Right atrium auricular region (tissue), 2 donors: ENCODE measurements at regions not wholly inside any gene's neighbourhood (a gene's known extent, or its start where the extent isn't known, plus 50 kb on each side); places are given as distances from the start of the nearest gene placed in this dataset.

ENCODE experiments used
- DNase-seq: peaks from one replicate; pipeline ENCODE4 v3.0.0-alpha.2; 2019; ENCODE audit warnings: low spot score
- H3K27ac ChIP-seq, 2 donors: fragments of 200-600 bp; sonication (generic); 1 replicate in 1 of 2; 2 replicates in 1 of 2; pipeline ENCODE4 v1.5.1; 2016 to 2019
- H3K27me3 ChIP-seq, 2 donors: fragments of 200-600 bp; sonication (generic); one replicate each; pipeline versions ENCODE4 v1.5.1 to v1.6.0; 2017 to 2019
- H3K36me3 ChIP-seq: fragments of 200-600 bp; sonication (generic); one replicate; pipeline ENCODE4 v1.5.1; 2016
- H3K4me1 ChIP-seq, 2 donors: fragments of 200-600 bp; sonication (generic); one replicate each; pipeline versions ENCODE4 v1.5.1 to v1.6.0; 2017 to 2019
- H3K4me3 ChIP-seq, 2 donors: fragments of 200-600 bp; sonication (generic); 1 replicate in 1 of 2; 2 replicates in 1 of 2; pipeline ENCODE4 v1.5.1; 2017 to 2019; ENCODE audit warnings: mild to moderate bottlenecking in 1 of 2, moderate library complexity in 1 of 2
- H3K9me3 ChIP-seq, 2 donors: fragments of 200-600 bp; sonication (generic); one replicate each; pipeline ENCODE4 v1.5.1; 2019
- TF ChIP-seq, protein P1 (sequence below), 2 donors: fragments of 200-600 bp; sonication (generic); IDR thresholded peaks; one replicate each; pipeline ENCODE4 v1.5.1; 2019; ENCODE audit warnings: antibody characterized with exemption in 2 of 2

DNA sequence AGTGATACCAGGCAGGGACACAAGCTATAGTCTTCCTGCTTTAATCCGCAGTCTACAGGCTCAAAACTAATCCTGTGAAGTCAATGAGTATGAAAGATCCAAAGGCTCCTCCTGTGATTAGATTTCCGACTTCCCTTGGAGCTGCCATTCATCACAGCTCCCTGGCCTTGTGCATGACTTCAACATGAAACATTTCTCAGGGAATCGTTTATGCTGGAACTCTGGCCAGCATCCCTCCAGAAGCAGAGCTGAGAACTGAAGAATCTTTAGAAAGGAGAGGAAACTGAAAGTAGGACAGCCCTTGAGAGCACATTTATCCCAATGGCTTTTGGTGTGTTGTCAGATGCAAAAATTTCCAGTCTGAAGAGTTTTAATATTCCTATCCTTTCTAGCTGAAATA is 84.3 kb upstream of the SESTD1 start:
- DNase-seq: no peak
- TF ChIP-seq, protein P1, sequence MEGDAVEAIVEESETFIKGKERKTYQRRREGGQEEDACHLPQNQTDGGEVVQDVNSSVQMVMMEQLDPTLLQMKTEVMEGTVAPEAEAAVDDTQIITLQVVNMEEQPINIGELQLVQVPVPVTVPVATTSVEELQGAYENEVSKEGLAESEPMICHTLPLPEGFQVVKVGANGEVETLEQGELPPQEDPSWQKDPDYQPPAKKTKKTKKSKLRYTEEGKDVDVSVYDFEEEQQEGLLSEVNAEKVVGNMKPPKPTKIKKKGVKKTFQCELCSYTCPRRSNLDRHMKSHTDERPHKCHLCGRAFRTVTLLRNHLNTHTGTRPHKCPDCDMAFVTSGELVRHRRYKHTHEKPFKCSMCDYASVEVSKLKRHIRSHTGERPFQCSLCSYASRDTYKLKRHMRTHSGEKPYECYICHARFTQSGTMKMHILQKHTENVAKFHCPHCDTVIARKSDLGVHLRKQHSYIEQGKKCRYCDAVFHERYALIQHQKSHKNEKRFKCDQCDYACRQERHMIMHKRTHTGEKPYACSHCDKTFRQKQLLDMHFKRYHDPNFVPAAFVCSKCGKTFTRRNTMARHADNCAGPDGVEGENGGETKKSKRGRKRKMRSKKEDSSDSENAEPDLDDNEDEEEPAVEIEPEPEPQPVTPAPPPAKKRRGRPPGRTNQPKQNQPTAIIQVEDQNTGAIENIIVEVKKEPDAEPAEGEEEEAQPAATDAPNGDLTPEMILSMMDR (IDR thresholded peaks at IDR 0.05): no peak
- Histone ChIP-seq H3K36me3 (no peaks in the 10 kb centered on the region), H3K27me3 (no peaks in the 10 kb centered on the region), H3K27ac (no peak overlapping the region), H3K4me3 (no peak overlapping the region), H3K9me3 (no peaks in the 10 kb centered on the region), H3K4me1 (peaks cover 0 to 4% of the 10 kb centered on the region in 2 donors)

DNA sequence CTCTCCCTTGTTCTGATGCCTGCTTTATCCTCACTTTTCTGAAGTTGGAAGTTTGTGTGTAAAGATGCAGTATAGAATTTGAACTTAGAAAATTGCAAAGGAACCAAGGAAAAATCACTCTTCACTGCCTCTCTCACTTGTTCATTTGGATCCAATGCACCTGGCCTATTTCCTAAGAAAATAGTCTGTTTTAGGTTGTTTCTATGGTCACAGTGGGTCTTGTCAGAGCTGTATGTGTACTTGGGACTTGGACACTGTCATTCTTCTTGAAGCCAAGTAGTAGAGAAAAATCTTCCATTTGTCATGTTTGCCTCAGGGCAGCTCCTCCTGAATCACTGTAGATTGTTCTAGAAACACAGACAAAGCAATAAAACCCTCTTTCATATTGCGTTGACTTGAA is 80.3 kb upstream of the SESTD1 start:
- H3K4me3 ChIP-seq: no peak overlapping the region
- H3K9me3 ChIP-seq: no peaks in the 10 kb centered on the region
- H3K4me1 ChIP-seq: peaks cover 0 to 6% of the 10 kb centered on the region in 2 donors
- H3K36me3 ChIP-seq: no peaks in the 10 kb centered on the region
- no peak for DNase-seq
- H3K27me3 ChIP-seq: no peaks in the 10 kb centered on the region
- TF ChIP-seq, protein P1 (IDR thresholded peaks at IDR 0.05): no peak
- peak overlapping the region; percentile 57 to 61 for H3K27ac ChIP-seq

DNA sequence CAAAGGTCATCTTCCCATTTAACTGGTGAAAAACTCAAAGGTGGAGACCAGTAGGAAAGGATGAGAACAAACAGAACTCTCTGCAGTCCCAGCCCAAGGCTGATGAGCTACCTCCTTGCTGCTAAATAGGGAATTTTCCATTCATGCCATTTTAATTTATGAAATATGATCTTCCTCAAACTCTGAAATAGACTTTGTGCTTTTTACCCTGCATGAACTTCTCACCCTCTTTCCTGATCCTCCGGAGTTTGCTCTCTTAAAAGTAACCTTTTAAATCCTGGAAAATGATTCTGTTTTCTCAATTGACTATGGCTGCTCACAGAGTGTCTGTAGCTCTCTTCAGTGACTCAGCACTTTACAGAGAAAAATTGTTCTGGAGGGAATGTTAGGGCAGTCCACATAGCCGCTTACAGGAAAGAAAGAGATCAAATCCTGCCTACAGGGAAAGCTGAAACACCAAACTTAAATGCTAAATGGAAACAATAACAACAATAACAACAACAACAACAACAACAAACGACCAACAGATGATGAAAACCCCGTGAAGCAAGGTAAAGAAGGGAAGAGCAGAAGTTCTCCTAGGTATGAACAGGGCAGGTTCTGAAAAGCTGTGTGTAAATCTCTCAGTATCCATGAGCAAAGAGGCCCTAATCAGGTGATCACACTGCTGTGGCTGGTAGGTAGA is 79.8 kb upstream of the SESTD1 start:
- H3K36me3 ChIP-seq: no peaks in the 10 kb centered on the region
- TF ChIP-seq, protein P1 (IDR thresholded peaks at IDR 0.05): no peak
- H3K4me1 ChIP-seq: peaks cover 0 to 6% of the 10 kb centered on the region in 2 donors
- no peaks in the 10 kb centered on the region for H3K27me3 ChIP-seq
- DNase-seq: no peak
- H3K27ac ChIP-seq: peak overlapping the region; percentile 57 to 61
- no peaks in the 10 kb centered on the region for H3K9me3 ChIP-seq
- H3K4me3 ChIP-seq: no peak overlapping the region

DNA sequence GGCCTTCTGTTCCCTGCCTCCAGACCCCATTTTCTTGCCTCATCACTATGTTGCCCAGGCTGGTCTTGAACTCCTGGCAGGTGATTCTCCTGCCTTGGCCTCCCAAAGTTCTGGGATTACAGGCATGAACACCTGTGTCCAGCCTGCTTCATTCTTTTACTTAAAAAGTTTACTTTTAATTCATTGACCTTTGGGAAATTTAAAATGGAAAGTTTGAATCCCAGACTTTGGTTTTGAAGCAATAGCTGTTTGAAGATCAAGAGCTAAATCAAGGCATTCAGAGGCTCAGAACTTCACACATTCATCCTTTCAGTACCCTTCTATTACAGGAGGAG is 79.3 kb upstream of the SESTD1 start:
- Histone ChIP-seq H3K4me1 (peaks cover 0 to 6% of the 10 kb centered on the region in 2 donors), H3K9me3 (no peaks in the 10 kb centered on the region)
- TF ChIP-seq, protein P1 (IDR thresholded peaks at IDR 0.05): no peak

DNA sequence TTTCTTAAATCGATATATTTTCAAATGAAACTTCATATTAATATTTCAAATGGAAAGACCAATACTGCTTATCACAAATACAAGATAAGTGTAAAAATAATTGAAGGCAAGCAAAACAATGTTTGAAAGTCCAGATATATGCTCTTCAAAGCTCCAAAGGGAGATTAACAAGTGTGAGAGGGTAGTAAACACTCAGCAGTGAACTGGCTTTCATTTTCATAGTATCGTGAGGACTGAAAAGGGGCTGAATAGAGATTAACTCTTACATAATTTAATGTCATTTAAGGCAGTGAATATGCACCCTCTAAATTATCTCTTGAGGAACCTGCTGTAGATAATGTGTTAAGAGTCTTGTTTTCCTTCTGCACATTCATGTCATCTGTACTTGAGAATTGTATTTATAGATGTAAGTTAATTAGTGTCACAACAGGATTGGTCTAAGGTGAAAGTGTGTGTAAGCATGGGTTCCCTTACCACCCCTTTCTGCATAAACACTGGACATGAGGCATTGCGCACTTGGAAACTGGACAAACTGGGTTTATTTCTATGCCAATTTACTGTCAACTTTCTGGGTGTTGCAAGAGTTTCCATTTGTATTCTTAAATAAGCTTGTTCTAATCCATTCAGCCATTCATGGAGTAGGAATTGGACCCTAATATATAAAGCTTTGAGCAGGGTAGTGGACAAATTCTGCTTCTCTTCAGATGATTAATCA is 76.7 kb upstream of the SESTD1 start:
- Histone ChIP-seq H3K27ac (no peak overlapping the region), H3K9me3 (no peaks in the 10 kb centered on the region), H3K4me1 (peaks cover 0 to 6% of the 10 kb centered on the region in 2 donors), H3K4me3 (no peak overlapping the region), H3K27me3 (no peaks in the 10 kb centered on the region), H3K36me3 (no peaks in the 10 kb centered on the region)
- no peak for DNase-seq
- TF ChIP-seq, protein P1 (IDR thresholded peaks at IDR 0.05): no peak

More for the DNA sequence above, 79.3 kb upstream of the SESTD1 start:
- no peaks in the 10 kb centered on the region for H3K27me3 ChIP-seq
- DNase-seq: no peak
- peak overlapping the region; percentile 2 to 57 for H3K27ac ChIP-seq
- H3K36me3 ChIP-seq: no peaks in the 10 kb centered on the region
- no peak overlapping the region for H3K4me3 ChIP-seq
